Hepatocyte (in vitro differentiated cells): ENCODE measurements at regions not wholly inside any gene's neighbourhood (a gene's known extent, or its start where the extent isn't known, plus 50 kb on each side); places are given as distances from the start of the nearest gene placed in this dataset.
"Not testable (repeated sequence)": the region's sequence is repeated elsewhere in the genome, so short reads cannot be mapped to it uniquely, and the experiment has no call there.

ENCODE experiments used
- CTCF ChIP-seq: fragments of 200-600 bp; sonication (generic); IDR thresholded peaks from 2 replicates; pipeline ENCODE4 v1.5.1; 2016; ENCODE audit warnings: antibody characterized with exemption, mild to moderate bottlenecking; ENCODE audit not compliant: poor library complexity
- EZH2 ChIP-seq: fragments of 200-600 bp; sonication (generic); IDR thresholded peaks from 2 replicates; pipeline ENCODE4 v1.6.1; 2016; ENCODE audit warnings: antibody characterized with exemption, mild to moderate bottlenecking, borderline replicate concordance

GRCh38 chr14:30278856-30279255 is 280.1 kb upstream of the G2E3 start:
- TF ChIP-seq CTCF, EZH2: not testable (repeated sequence)
